Nephron (organoid): ENCODE measurements at regions not wholly inside any gene's neighbourhood (a gene's known extent, or its start where the extent isn't known, plus 50 kb on each side); places are given as distances from the start of the nearest gene placed in this dataset.

Experiments
- H3K27ac Mint-ChIP-seq, 3 experiments: 2 replicates each; pipeline ENCODE4 v1.8.0; 2020; ENCODE audit warnings: mixed read lengths in 3 of 3, mild to moderate bottlenecking in 2 of 3, moderate library complexity in 1 of 3
- H3K27me3 Mint-ChIP-seq: 2 replicates; pipeline ENCODE4 v1.8.0; 2021; ENCODE audit warnings: low read depth, mild to moderate bottlenecking, moderate library complexity, mixed read lengths
- H3K36me3 Mint-ChIP-seq: 2 replicates; pipeline ENCODE4 v1.8.0; 2020; ENCODE audit warnings: low read depth, mixed read lengths
- H3K4me1 Mint-ChIP-seq: 2 replicates; pipeline ENCODE4 v1.8.0; 2020; ENCODE audit warnings: mixed read lengths
- H3K4me3 Mint-ChIP-seq, 3 experiments: 2 replicates each; pipeline ENCODE4 v1.8.0; 2020; ENCODE audit warnings: mild to moderate bottlenecking in 3 of 3, mixed read lengths in 3 of 3, moderate library complexity in 2 of 3
- H3K9me3 Mint-ChIP-seq: 2 replicates; pipeline ENCODE4 v1.8.0; 2020; ENCODE audit warnings: mixed read lengths
- CTCF ChIP-seq, 3 experiments: fragments of 200-600 bp; sonication (generic); IDR thresholded peaks; one replicate each; pipeline ENCODE4 v1.5.0; 2021; ENCODE audit warnings: antibody characterized with exemption in 3 of 3; ENCODE audit not compliant: unreplicated experiment in 3 of 3

DNA sequence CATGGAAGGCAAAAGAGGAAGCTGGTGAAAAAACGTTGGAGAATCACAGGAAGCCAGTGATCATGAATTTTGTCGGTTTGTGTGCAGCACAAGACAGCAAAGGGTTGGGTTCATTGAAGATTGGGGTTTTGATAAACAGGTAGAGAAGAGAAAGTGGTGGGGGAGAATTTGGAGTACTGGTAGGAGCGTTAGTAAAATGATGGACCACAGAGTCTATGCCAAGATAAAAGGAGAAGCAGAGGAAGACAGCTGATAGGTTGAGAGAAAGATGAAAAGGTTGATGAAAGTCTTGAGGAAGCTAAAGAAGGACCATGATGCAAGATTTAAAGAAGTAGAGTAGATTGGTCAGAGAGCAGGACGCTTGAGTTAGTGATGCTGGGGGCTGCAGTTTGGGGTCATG is 156.8 kb upstream of the POU3F1 start:
- Mint-ChIP-seq H3K27ac (no peak overlapping the region), H3K4me1 (peaks cover 7% of the 10 kb centered on the region), H3K9me3 (peaks cover 7% of the 10 kb centered on the region), H3K4me3 (no peak overlapping the region), H3K36me3 (no peaks in the 10 kb centered on the region), H3K27me3 (peaks cover 12% of the 10 kb centered on the region)
- no peak for TF ChIP-seq CTCF (IDR thresholded peaks at IDR 0.05; ENCODE audit: unreplicated experiment in 3 of 3)

DNA sequence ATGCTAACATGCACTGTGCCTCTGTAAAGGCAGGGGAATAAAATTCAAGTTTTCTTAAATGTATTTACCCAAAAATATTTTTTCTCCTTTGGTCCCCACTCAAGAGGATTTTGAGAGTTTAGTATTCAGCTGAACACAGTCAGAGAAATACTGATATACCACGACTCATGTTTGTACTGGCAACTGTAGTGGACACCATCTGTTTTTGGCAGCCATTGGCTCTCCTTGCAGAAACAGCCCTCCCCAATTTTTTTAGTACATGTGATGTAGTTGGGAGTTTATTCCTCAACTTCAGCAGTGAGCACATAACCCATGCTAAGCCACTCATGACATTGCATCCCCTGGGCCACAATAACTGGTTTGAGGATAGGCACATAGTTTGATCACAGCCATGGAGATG is 154.8 kb upstream of the POU3F1 start:
- Mint-ChIP-seq H3K27ac (no peak overlapping the region), H3K9me3 (peaks cover 7% of the 10 kb centered on the region), H3K27me3 (peaks cover 10% of the 10 kb centered on the region), H3K4me3 (no peak overlapping the region), H3K36me3 (no peaks in the 10 kb centered on the region), H3K4me1 (peaks cover 21% of the 10 kb centered on the region)
- TF ChIP-seq CTCF (IDR thresholded peaks at IDR 0.05; ENCODE audit: unreplicated experiment in 3 of 3) = no peak

DNA sequence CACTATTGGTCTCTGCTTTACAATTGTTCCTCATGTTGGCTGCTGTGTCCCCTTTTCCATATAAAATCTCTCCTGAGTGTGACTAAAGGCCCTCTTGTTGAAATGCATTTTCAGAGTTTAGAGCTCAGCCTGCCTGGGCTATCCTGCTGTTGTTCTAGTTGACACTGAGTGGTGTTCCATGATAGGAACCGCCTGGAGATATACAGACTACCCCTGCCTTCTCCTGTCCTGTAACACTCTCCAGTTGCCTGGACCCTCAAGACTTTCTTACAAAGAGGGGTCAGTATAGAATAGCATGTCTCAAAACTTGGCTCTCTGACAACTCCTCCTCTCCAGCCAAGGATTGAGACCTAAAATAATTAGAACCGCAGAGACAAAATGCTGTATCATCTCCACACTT is 152.0 kb upstream of the POU3F1 start:
- Mint-ChIP-seq H3K27me3 (peaks cover 24% of the 10 kb centered on the region), H3K4me3 (peak overlapping the region in 2 of 3 experiments; percentile 9 to 25), H3K4me1 (peaks cover 38% of the 10 kb centered on the region), H3K9me3 (peaks cover 7% of the 10 kb centered on the region), H3K36me3 (no peaks in the 10 kb centered on the region), H3K27ac (peak overlapping the region; percentile 42 to 92 (median 71))
- TF ChIP-seq CTCF (IDR thresholded peaks at IDR 0.05; ENCODE audit: unreplicated experiment in 3 of 3) = no peak

- peak overlapping the region; percentile 42 to 92 (median 71) for H3K27ac Mint-ChIP-seq
- H3K27me3 Mint-ChIP-seq = peaks cover 28% of the 10 kb centered on the region
- H3K4me1 Mint-ChIP-seq = peaks cover 40% of the 10 kb centered on the region
- TF ChIP-seq CTCF (IDR thresholded peaks at IDR 0.05; ENCODE audit: unreplicated experiment in 3 of 3) = no peak
- no peaks in the 10 kb centered on the region for H3K36me3 Mint-ChIP-seq
- H3K4me3 Mint-ChIP-seq = no peak overlapping the region
- peaks cover 7% of the 10 kb centered on the region for H3K9me3 Mint-ChIP-seq
These were observed 151.5 kb upstream of the POU3F1 start for GRCh38 chr1:38198099-38198498.

DNA sequence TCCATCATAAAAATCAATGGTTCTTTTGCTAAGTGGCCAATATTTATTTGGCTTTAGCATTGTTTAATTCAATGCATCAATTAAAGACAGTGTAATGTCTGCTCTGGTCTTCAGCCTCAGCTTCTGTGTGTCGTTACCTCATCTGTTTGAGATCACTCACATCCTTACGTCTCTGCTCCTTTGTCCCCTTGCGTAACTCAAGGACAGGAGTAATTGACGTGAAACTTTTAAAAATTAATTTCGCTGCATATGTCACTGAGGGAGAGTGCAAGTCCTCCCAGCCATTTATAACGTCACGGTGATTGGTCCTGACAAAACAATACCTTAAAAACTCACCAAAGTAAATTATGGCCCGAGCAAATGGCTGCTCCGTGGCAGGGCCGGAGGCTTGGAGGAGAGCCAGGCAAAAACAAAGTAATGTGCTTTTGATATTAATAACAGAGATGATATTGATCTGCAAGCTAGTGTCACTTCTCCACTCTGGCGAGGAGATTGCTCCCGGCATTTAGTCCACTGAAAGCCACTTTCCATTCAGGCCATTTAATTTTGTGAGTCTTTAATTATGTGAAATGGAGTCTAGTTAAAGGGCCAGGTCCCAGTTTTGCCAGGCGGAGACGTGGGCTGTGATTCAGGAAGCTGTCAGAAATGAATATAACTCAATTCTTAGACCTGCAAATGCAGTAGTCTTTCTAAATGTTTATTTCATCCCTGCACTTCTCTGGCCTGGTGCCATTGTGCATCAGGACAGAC is 150.9 kb upstream of the POU3F1 start:
- TF ChIP-seq CTCF (IDR thresholded peaks at IDR 0.05; ENCODE audit: unreplicated experiment in 3 of 3) = no peak
- Mint-ChIP-seq H3K36me3 (no peaks in the 10 kb centered on the region), H3K9me3 (peaks cover 7% of the 10 kb centered on the region), H3K27ac (peak overlapping the region; percentile 21 to 71 (median 42)), H3K27me3 (peaks cover 32% of the 10 kb centered on the region), H3K4me1 (peaks cover 47% of the 10 kb centered on the region), H3K4me3 (peak overlapping the region in 1 of 3 experiments; percentile 24)

DNA sequence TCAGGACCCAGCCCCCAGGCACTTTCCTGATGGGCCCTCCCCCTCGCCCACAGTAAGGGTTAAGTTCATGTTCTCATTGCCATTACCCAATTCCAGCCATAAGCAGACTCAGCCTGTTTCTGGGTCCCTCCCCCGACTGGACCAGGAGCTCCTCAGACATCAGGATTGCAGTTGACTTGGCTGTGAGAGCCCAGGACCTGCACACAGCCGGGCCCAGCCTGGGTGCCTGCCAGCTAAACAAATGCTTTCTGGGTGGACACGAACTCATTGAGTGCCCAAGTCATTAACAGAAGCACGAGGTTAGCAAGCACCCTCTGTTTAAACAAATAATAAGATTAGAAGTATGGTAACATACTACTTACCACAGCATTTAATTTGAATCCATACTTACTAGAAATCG is 147.9 kb upstream of the POU3F1 start:
- no peak overlapping the region for H3K4me3 Mint-ChIP-seq
- H3K9me3 Mint-ChIP-seq = peaks cover 10% of the 10 kb centered on the region
- no peaks in the 10 kb centered on the region for H3K36me3 Mint-ChIP-seq
- peaks cover 40% of the 10 kb centered on the region for H3K27me3 Mint-ChIP-seq
- H3K4me1 Mint-ChIP-seq = peaks cover 62% of the 10 kb centered on the region
- H3K27ac Mint-ChIP-seq = peak overlapping the region in 1 of 3 experiments; percentile 23
- TF ChIP-seq CTCF (IDR thresholded peaks at IDR 0.05; ENCODE audit: unreplicated experiment in 3 of 3) = no peak
